ENCODE measurements at regions not wholly inside any gene's neighbourhood (a gene's known extent, or its start where the extent isn't known, plus 50 kb on each side); places are given as distances from the start of the nearest gene placed in this dataset.

DNA sequence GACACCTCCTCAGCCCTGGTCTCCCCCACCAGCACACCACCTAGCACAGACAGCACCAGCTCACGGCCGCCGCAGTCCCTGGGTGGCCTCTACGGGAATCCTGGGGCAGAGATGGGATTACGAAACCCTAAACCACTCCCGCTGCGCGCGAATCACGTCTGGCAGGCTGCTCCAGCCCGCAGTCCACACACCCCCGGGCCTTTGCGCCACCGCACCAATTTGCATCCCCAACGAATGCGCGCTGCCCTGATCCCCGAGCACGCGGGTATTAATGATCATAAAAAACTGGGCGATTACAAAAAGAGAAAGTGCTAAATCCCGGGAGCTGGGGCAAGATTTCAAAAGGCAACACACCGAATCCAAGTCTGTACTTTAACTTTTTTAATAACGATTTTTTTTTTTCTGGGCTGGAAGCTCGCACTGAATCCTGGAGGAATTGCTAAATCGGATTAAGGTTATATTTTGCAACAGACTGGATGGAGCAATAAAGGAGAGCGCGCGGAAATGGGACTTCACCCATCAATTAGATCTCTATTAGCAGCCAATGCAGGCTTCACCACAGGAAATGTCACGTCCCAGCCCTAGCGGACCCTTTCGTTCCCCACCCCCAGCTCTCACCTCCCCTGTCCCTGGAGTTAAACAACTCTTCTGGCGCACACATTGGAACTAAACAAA is 69.8 kb upstream of the TMEM33 start:
- DNase-seq (ENCODE audit: low read depth, low spot score), result no peak

DNA sequence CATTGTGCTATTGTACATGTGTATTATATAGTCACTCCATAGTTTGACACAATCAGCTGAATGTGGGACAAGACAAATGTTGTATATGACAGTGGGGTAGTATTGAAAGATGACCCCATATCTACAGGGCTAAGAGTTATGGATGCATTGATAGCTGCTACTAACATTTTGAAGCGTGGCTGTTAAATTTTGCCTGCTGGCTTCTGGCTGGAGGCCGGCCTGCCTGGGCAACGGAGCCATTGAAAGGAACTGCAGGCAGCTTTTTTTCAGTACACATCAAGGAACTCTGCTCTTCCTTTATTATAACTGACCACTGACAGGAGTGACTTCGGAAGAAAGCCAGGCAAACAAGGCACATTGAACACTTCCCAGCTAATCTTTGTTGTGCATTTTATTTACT is 76.1 kb upstream of the TMEM33 start:
- no peak for DNase-seq (ENCODE audit: low read depth, low spot score)

DNA sequence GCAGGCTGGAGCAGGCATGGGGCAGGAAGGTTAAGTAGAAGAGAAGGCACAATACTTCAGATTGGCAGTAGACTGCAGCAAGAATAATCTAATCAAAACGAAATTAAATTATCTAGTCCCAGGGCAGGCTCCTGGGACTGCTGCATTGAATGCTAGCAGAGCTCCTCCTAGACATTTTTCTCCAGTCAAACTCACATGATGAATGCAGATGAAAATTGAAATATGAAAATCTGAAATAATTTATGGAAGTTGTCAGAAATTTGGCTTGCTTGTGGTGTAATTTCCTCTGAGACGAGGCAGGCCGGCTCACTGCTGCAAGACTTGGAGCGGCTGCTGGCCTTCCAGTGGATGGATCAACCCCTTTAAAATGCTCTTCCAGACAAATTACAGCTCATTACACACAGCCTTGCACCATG is 78.0 kb upstream of the TMEM33 start:
- no peak for DNase-seq (ENCODE audit: low read depth, low spot score)

DNA sequence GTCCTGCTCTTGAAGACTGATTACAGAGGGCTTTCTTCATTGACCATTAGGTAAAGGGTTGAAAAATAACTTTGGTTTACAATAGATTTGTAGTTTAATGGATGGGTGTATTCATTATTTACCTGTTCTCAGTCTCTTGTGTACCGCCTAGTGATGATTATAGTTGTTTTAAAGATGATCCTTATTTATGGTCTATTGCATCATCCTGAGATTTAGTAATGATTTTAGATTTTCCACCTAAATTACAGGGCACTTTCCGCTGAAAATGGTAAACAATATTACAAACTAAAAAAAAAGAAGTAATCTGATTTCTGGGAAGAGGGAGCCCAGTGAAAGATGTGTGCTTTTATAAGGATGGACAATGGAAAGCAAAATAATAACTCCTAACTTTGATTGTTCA is 78.4 kb upstream of the TMEM33 start:
- DNase-seq (ENCODE audit: low read depth, low spot score), result no peak

DNA sequence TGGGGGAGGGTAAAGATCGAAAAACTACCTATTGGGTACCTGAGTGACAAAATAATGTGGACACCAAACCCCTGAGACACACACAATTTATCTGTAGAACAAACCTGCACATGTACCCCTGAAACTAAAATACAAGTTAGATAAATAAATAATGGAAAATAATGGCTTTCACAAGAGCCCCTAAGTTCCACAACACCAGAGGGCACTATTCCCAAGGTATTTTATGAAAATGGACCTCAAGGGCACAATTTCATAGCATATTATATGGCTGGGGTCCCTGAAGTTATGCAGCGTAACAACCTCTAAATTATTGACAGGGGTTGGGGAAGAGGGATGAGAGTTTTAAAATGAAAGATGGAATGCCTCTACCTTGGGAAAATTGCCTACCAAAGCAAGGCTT is 81.3 kb upstream of the TMEM33 start:
- no peak for DNase-seq (ENCODE audit: low read depth, low spot score)

DNA sequence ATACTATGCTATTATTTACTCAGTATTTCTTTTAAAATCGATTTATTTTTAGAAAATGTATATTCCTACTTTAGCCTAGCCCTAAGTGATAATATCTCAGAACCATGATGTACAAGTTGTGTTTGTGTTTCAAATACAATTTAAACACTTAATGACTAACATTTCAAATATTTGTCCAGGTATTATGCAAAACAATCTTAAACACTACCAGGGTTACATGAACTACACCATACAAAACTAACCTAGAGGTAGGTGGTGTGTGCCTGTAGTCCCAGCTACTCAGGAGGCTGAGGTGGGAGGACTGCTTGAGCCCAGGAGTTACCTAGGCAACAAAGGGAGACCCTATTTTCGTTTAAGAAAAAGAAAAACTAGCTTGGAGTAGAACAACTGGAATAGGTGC is 83.0 kb upstream of the TMEM33 start:
- DNase-seq (ENCODE audit: low read depth, low spot score), result no peak

DNA sequence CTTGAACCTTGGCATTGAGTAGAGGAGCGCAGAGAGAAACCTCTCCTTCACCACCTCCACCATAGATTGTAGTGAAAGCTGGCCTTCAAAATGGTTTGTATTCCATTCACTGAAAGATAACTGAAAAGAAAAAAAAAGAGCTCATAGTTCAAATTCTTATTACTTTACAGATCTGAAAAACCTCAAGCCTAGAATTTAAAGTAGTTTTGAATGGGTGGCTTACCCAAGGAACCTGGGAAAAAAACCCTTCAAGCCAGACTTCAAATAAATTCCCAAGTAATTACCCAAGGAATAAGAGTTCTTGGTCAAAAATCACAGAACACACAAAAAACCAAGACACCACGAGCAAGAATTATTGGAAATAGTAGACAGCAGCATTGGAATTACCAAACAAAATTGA is 83.6 kb upstream of the TMEM33 start:
- DNase-seq (ENCODE audit: low read depth, low spot score), result no peak

DNA sequence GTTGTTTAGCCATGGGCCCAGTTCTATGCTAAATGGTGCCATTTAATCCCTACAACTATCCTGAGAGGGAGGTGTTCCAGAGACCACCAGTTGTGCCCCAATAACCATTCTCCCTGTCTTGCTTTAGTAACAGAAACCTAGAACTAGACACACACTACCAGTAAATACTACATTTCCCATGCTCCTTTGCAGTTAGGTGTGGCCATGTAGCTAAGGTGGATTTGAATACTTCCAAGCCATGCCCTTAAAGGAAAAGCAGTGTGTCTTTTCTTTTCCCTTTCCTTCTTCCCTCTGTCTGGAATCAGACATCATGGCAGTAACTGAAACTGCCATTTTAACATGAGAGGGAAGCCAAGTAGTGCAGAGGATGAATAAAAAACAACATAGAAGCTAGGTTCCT is 90.9 kb upstream of the TMEM33 start:
- DNase-seq (ENCODE audit: low read depth, low spot score), result no peak

DNA sequence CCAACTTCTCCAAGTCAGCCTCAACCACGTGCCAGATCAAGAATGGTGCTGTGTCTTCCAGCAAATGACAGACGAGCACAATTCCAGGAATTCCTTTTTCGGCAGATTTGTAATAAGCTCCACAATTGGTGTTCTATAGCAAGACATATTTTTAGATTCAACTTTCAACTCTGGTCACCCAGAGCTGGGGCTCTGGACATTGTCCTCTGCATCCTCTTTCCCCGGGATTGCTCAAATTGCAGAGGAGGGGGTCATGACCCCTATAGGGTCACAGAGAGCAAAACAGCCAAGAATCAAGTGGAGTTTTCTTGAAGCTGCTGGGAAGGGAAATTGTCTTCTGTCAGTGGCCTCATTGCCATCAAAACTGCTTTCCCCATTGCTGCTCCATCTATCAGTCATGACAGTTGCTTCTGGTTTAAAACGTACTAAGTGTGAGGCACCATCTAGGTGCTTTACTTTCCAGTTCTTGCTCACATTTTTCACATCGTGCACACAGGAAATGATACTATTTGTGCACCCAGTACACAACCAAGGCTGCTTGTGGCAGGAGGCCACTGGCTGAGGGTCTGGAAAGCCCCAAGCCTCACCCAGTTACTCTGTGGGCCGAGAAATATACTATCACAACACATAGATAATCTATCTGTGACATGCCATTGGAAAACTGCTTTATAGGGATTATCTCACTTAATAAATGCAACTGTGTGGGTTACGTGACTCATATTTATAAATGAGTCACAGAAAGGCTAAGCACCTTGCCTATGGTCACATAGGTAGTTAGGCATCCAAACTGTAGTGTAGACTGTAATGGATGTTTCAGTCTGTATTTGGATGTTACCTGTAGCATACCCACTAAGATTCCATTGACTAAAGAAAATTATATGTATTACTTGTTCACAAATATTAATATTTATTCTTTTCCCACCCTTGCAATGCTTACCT is 91.7 kb upstream of the PHOX2B start:
- no peak for DNase-seq (ENCODE audit: low read depth, low spot score)

DNA sequence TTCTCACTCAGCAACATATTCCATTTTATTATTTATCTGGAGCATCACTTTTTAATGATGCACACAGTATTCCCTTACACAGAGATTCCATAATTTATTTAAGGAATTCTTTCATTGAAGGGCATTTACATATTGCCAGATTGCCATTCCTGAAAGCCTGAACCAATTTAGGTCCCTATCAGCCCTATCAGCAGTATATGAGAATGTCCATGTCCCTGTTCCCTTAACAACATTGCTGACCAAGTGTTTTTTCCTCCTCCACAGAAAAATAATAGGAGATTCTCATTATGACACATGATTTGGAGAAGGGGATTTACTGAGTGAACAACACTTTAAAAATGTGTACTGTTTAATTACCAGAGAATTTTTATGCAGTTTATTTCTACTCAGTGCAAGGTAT is 90.1 kb upstream of the PHOX2B start:
- DNase-seq (ENCODE audit: low read depth, low spot score), result no peak

DNA sequence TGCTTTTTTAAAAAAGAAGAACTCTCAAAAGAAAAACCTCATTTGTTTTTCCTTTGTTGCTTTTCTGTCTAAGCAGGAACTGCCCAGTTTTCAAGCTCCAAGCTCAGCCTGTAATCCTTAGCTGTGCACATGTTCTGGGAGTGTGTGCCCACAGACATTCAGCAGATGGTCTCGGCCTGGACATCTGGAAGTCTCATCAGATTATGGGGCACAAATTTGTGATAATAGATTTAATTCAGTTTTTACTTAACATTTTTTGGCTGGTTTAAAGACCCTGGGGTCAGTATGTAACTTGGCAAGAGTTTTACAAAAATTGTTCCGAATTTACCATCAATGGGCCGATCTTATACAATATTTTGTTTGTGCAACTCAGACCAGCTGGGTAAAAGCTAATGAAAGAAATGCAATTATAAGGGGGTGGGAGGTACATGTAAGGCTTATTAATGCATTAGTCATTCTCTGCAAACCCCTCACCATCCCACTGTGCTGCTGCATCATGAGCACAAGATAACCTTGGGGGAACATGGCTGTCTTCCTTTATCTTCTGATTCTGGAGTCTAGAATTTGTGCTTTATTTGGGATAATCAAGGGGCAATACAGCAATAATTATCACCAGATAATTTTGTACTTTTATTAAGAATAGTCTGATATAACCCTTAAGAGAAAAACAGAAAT is 86.9 kb upstream of the PHOX2B start:
- DNase-seq (ENCODE audit: low read depth, low spot score), result no peak

DNA sequence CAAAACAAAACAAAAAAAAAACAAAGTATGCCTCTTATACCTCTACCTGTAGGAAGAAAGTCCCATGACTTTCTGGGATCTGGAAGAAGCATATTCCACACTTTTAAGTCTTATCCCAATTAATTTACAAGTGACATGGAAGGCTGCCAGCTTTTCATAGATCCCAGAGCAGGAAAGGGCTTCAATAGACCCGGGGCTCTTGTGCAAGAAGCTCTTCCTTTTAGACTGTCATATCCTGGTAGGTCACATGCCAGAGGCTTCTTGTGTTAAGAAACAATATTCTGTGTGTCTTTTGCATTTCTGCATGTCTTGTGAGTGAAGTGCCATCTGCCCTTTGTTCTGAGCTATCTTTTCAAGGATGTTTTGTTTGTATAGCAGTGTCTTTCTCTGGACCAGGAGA is 84.4 kb upstream of the PHOX2B start:
- DNase-seq (ENCODE audit: low read depth, low spot score), result no peak

DNA sequence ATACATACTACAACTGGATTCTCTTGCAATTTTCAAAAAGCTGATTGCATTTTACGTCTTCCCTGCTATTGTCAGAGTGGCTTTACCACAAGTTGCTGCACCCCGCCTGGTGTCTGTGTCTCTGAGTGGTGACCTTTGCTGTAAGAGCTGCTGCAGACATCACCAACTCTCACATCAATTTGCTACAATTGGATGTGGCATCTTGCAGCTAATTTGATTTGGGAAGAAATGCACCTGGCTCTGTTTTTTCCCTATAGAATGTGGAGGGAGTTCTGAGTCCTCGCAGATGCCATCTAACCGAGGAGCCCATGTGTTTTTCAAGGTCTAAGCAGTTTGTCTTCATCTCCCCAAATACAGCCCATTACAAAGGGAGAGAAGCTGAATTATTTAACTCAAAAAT is 73.8 kb upstream of the PHOX2B start:
- no peak for DNase-seq (ENCODE audit: low read depth, low spot score)

DNA sequence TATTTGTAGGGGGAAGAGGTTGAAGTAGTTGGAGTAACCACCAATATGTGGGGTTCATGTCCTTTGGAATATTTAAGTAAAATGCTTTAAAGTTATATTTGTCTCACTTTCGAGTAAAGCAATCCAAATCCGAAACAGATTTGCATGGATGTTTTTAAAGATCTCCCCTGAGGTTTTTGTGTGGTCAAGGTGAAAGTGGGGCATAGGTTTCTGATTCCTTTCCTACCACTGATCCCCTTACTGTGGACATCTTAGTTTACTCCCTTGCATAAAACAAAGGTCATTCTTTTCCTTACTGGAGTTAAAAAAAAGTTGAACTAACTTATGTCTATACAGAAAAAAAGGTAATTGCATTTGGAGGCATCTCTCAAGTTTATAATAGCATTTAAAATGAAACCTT is 71.9 kb upstream of the PHOX2B start:
- no peak for DNase-seq (ENCODE audit: low read depth, low spot score)

DNA sequence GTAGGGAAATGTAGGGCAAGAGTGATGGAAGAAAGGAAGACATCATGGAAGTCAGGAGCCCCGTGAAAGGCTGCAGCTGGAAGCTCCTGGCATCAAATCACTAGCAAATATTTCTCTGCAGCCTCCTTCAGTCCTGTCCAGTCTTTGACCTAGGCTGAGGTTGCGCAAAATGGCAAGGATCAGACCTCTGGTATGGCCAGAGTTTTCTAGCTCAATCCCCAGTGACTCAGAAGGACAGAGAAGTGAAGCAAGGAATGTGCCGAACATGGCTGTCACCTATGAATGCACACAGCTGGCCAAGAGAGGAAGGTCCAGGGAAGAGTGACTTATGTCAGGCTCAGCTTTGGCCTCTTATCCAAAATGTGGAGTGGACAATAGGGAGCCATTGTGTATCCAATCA is 71.1 kb upstream of the PHOX2B start:
- DNase-seq (ENCODE audit: low read depth, low spot score), result no peak

DNA sequence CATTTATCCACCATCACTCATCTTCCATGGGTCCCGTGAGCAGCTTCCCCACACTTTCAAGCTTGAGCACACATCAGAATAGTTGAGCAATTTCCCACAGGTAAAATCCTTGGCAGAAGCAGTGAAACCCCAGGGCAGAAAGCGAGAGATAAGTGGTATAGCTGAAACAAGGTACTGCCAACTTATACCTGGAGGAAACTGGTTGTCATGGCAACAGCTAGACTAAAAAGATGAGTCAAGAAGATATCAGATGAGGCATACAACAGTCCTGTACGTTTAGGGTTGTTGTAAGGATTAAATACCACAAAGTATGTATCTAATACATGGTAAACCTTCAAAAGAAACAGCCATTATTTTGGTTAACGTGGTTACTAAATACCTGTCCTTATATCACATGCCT is 66.9 kb upstream of the PHOX2B start:
- DNase-seq (ENCODE audit: low read depth, low spot score), result no peak

DNA sequence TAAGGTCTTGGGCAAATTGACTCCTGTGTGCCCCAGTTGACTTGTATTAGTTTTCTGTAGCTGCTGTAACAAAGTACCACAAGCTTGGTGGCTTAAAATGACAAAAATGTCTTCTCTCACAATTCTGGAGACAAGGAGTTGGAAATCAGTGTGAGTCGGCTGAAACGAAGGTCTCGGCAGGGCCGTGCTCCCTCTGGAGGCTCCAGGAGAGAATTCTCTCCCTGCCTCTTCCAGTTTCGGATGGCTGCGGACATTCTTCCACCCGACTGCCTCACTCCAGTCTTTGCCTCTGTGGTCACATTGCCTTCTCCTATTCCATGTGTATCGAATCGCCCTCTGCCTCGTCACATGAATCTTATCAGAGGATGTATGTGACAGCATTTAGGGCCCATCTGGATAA is 66.0 kb upstream of the PHOX2B start:
- no peak for DNase-seq (ENCODE audit: low read depth, low spot score)

DNA sequence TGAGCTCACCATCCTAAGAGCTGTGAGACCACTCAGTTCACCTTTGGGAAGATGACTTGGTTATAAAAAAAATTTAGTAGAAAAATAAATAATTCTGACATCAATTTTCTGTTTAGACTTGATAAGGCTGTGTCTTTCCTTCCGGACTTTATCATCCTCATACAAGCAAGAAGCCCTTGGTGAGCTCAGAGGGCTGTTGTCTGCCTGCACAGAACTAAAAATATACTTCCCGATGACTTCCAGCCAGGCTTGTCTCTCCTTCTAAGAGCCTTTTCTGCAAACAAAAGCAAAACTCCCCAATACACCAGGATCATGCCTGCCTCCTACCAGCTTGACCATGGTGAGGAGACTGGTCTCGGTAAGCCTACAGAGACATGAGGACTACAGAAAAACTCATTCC is 58.3 kb upstream of the PHOX2B start:
- DNase-seq (ENCODE audit: low read depth, low spot score), result no peak

DNA sequence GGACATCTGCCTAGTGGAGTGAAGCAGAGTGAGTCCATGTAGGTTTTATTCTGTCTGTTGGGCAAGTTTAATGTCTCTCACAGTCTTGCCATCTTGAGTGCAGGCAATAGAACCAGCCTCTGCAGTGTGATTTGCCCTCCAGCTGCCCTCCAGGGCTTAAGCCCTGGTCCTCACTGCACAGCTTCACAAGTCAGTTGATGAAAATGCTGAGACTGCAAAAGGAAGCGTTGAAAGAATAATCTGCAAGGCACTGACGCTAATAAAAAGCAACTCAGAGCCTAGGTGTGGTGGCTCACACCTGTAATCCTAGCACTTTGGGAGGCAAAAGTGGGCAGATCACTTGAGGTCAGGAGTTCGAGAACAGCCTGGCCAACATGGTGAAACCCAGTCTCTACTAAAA is 54.1 kb upstream of the PHOX2B start:
- DNase-seq (ENCODE audit: low read depth, low spot score), result no peak

DNA sequence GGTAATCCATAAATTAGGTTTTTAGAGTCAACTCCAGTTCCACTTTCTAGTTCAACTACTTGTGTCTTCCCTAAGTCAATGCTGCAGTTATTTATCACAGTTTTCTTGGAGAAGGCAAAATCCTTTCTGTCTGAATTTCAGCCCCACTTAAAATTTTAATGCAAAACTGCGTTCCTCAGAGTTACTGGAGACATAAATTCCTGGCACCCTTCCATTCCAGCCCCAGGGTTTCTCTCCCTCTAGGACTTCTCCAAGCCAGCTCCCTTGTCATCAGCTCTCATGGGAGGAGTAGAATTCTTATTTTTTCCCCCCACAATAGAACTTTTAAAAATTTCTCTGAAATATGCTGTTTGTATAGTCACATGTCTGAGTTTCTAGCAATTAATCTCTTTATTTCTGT is 50.6 kb upstream of the PHOX2B start:
- no peak for DNase-seq (ENCODE audit: low read depth, low spot score)
